ENCODE measurements at regions not wholly inside any gene's neighbourhood (a gene's known extent, or its start where the extent isn't known, plus 50 kb on each side); places are given as distances from the start of the nearest gene placed in this dataset.

GRCh38 chr7:10266976-10267375 lies 706.7 kb upstream of the PHF14 start:
- DNase-seq (ENCODE audit: low read depth, low spot score) = no peak

GRCh38 chr7:10268034-10268433 lies 705.6 kb upstream of the PHF14 start:
- no peak for DNase-seq (ENCODE audit: low read depth, low spot score)
- in situ Hi-C loops (cut with HindIII; ENCODE audit: low pct_unique_long_range_greater_than_20kb, low sequenced_read_pairs) = no loop called here

More at GRCh38 chr7:10266976-10267375, 706.7 kb upstream of the PHF14 start:
- in situ Hi-C loops (cut with HindIII; ENCODE audit: low pct_unique_long_range_greater_than_20kb, low sequenced_read_pairs) = no loop called here

- DNase-seq (ENCODE audit: low read depth, low spot score) = no peak
- in situ Hi-C loops (cut with HindIII; ENCODE audit: low pct_unique_long_range_greater_than_20kb, low sequenced_read_pairs) = no loop called here
Measured at GRCh38 chr7:10282909-10283308, 690.8 kb upstream of the PHF14 start.

GRCh38 chr7:10284001-10284400 lies 689.7 kb upstream of the PHF14 start:
- in situ Hi-C loops (cut with HindIII; ENCODE audit: low pct_unique_long_range_greater_than_20kb, low sequenced_read_pairs) = no loop called here
- no peak for DNase-seq (ENCODE audit: low read depth, low spot score)

- no peak for DNase-seq (ENCODE audit: low read depth, low spot score)
- in situ Hi-C loops (cut with HindIII; ENCODE audit: low pct_unique_long_range_greater_than_20kb, low sequenced_read_pairs) = no loop called here
Measured at GRCh38 chr7:10299384-10299783, 674.3 kb upstream of the PHF14 start.

- no peak for DNase-seq (ENCODE audit: low read depth, low spot score)
- in situ Hi-C loops (cut with HindIII; ENCODE audit: low pct_unique_long_range_greater_than_20kb, low sequenced_read_pairs) = no loop called here
Measured at GRCh38 chr7:10300577-10300976, 673.1 kb upstream of the PHF14 start.

- DNase-seq (ENCODE audit: low read depth, low spot score) = no peak
- in situ Hi-C loops (cut with HindIII; ENCODE audit: low pct_unique_long_range_greater_than_20kb, low sequenced_read_pairs) = no loop called here
Measured at GRCh38 chr7:10308276-10308675, 665.4 kb upstream of the PHF14 start.

- in situ Hi-C loops (cut with HindIII; ENCODE audit: low pct_unique_long_range_greater_than_20kb, low sequenced_read_pairs) = no loop called here
- DNase-seq (ENCODE audit: low read depth, low spot score) = no peak
Measured at GRCh38 chr7:10312942-10313341, 660.7 kb upstream of the PHF14 start.

- peak; percentile 13 for DNase-seq (ENCODE audit: low read depth, low spot score)
Measured at GRCh38 chr7:10315881-10316280, 657.8 kb upstream of the PHF14 start.

GRCh38 chr7:10316488-10316887 lies 657.2 kb upstream of the PHF14 start:
- no peak for DNase-seq (ENCODE audit: low read depth, low spot score)
- in situ Hi-C loops (cut with HindIII; ENCODE audit: low pct_unique_long_range_greater_than_20kb, low sequenced_read_pairs) = no loop called here

More at GRCh38 chr7:10315881-10316280, 657.8 kb upstream of the PHF14 start:
- in situ Hi-C loops (cut with HindIII; ENCODE audit: low pct_unique_long_range_greater_than_20kb, low sequenced_read_pairs) = no loop called here

GRCh38 chr7:10325395-10325794 lies 648.3 kb upstream of the PHF14 start:
- in situ Hi-C loops (cut with HindIII; ENCODE audit: low pct_unique_long_range_greater_than_20kb, low sequenced_read_pairs) = no loop called here
- DNase-seq (ENCODE audit: low read depth, low spot score) = no peak

GRCh38 chr7:10343108-10343507 lies 630.6 kb upstream of the PHF14 start:
- in situ Hi-C loops (cut with HindIII; ENCODE audit: low pct_unique_long_range_greater_than_20kb, low sequenced_read_pairs) = no loop called here
- DNase-seq (ENCODE audit: low read depth, low spot score) = no peak

GRCh38 chr7:10346032-10346431 lies 627.6 kb upstream of the PHF14 start:
- no peak for DNase-seq (ENCODE audit: low read depth, low spot score)
- in situ Hi-C loops (cut with HindIII; ENCODE audit: low pct_unique_long_range_greater_than_20kb, low sequenced_read_pairs) = no loop called here

GRCh38 chr7:10355816-10356215 lies 617.9 kb upstream of the PHF14 start:
- in situ Hi-C loops (cut with HindIII; ENCODE audit: low pct_unique_long_range_greater_than_20kb, low sequenced_read_pairs) = no loop called here
- no peak for DNase-seq (ENCODE audit: low read depth, low spot score)

- in situ Hi-C loops (cut with HindIII; ENCODE audit: low pct_unique_long_range_greater_than_20kb, low sequenced_read_pairs) = no loop called here
- DNase-seq (ENCODE audit: low read depth, low spot score) = no peak
Measured at GRCh38 chr7:10360050-10360449, 613.6 kb upstream of the PHF14 start.

- in situ Hi-C loops (cut with HindIII; ENCODE audit: low pct_unique_long_range_greater_than_20kb, low sequenced_read_pairs) = no loop called here
- no peak for DNase-seq (ENCODE audit: low read depth, low spot score)
Measured at GRCh38 chr7:10401793-10402192, 571.9 kb upstream of the PHF14 start.

GRCh38 chr7:10412422-10413019 lies 561.2 kb upstream of the PHF14 start:
- in situ Hi-C loops (cut with HindIII; ENCODE audit: low pct_unique_long_range_greater_than_20kb, low sequenced_read_pairs) = no loop called here
- peak; percentile 77 for DNase-seq (ENCODE audit: low read depth, low spot score)

- in situ Hi-C loops (cut with HindIII; ENCODE audit: low pct_unique_long_range_greater_than_20kb, low sequenced_read_pairs) = no loop called here
- no peak for DNase-seq (ENCODE audit: low read depth, low spot score)
Measured at GRCh38 chr7:10418985-10419384, 554.7 kb upstream of the PHF14 start.

- no peak for DNase-seq (ENCODE audit: low read depth, low spot score)
- in situ Hi-C loops (cut with HindIII; ENCODE audit: low pct_unique_long_range_greater_than_20kb, low sequenced_read_pairs) = no loop called here
Measured at GRCh38 chr7:10429031-10429430, 544.6 kb upstream of the PHF14 start.

GRCh38 chr7:10429511-10429910 lies 544.2 kb upstream of the PHF14 start:
- in situ Hi-C loops (cut with HindIII; ENCODE audit: low pct_unique_long_range_greater_than_20kb, low sequenced_read_pairs) = no loop called here
- DNase-seq (ENCODE audit: low read depth, low spot score) = no peak

Data from SK-MEL-5 (cell line).